ENCODE measurements at regions not wholly inside any gene's neighbourhood (a gene's known extent, or its start where the extent isn't known, plus 50 kb on each side); places are given as distances from the start of the nearest gene placed in this dataset.

DNA sequence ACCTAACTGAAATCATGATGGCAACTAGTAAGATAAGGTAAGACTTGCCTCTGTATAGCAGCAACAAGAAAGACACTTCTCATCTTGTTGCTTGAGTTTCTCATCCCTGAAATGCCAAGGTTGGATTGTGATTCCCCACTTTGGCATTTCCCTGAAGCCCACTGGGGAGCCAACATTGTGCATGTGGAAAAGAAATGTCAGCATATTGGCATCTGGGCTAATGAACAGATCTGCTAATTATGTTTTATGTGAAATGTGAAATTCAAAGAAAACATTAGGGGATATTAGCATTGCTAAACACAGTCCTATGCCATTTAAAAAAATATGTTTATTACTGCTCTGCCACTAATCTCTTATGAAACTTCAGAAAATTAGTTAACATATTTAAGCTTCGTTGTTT is 126.3 kb upstream of the PCSK2 start:
- no peak for DNase-seq (ENCODE audit: low read depth in 4 of 4, low spot score in 1 of 4)

DNA sequence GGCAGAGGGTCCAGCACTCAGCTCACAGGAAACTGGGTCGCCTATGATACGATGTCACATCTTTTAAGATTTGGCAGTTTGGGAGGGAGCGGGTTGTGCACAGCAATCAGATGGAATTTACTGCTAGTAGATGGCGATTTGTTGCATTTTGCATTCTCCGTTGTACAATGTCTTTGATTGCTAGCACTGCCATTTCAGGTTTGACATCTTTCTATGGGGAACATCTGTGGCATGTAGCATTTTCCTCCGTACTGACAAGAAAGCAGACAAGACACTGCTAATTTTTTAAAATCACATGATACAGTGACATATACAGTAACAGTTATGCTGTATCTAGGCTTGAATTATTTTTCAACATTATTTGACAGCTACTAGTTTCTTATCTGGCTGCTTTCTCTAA is 119.7 kb upstream of the PCSK2 start:
- DNase-seq (ENCODE audit: low read depth in 4 of 4, low spot score in 1 of 4): no peak

DNA sequence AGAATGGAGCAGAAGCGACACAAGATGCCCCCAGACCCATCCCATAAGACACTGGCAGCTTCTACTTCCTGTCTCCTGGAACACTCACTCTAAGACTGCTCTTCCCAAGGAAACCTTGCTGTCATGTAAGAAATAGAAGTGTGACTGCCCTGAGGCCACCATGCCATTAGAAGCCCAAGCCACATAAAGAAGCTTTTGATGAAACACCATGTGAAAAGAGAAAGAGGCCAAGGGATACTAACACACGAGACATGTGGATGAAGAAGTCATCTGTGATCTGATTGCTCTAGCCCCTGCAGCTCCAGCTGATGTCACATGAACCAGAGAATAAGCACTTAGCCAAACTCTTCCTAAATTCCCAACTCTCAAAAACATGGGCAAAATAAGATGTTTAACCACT is 117.9 kb upstream of the PCSK2 start:
- no peak for DNase-seq (ENCODE audit: low read depth in 4 of 4, low spot score in 1 of 4)

DNA sequence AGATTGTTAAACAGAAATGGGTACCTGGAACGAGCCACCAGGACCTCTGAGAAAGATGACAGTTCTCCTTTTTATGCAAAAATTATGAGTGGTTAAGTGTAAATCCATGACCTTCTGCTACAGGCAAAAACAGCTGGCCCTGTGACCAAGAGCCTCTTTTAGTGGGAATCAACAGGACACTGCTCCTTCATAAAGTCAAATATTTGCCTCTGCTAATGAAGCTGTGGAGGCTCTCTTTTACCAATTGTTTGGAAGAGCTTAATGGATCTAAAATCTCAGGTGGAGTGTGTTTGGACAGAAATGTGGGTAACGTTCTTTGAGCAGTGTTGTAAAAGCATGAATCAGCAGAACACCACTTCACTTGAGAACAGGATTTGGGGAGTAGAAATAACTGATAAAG is 117.5 kb upstream of the PCSK2 start:
- no peak for DNase-seq (ENCODE audit: low read depth in 4 of 4, low spot score in 1 of 4)

DNA sequence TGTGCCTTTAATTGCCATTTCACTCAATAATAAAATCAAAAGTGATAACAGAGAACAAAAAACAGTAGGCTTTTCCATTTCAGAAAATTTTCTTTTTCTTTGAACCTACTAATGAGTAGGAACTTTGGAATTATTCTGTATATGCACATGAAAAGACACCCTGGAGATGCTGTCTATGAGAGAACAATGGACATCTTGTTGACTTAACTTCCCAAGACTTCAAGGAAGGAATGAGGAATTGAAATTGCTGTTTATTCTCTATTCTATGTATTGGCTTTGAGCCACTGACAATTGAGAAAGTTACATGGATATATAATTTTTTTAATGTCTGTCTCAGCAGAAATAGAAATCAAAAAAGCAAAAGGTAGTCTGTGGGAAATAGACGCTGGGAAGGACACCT is 98.6 kb upstream of the PCSK2 start:
- no peak for DNase-seq (ENCODE audit: low read depth in 4 of 4, low spot score in 1 of 4)

DNA sequence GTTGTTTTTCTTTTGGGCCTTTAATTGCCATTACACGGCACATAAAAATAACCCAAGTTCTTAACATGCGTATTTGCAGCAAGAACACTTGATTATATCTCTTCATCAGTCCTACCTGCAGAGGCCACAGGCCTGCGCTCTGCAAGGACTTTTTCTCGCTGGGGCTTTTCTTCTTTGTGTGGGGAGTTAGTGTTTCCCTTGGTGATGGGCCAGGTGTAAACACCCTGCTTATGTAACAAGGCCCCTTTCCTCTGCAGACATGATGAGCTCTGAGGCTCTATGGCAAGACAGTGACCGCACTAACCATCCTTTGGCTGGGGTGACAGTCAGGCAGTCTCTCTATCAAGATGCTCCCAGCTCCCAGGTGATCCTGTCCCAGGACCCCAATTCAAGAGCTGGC is 97.8 kb upstream of the PCSK2 start:
- DNase-seq (ENCODE audit: low read depth in 4 of 4, low spot score in 1 of 4): no peak

DNA sequence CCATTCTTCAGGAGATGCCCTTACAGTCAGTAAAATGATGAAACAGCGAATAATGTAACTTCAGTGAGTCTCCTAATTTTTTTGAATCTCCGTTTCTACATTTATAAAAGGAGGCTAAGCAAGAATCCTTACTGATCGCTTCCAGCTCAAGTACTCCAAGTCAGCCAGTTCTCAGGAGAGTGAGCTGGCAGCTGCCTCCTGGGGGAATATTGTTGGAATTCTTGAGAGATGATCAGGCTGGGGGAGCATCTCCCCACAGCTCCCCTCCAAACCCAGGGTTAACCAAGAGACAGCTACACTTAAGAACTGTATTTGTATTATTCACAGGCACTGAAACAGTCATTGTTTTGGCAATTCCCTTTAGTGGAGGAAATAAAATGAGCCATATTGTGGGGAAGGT is 89.1 kb upstream of the PCSK2 start:
- no peak for DNase-seq (ENCODE audit: low read depth in 4 of 4, low spot score in 1 of 4)

DNA sequence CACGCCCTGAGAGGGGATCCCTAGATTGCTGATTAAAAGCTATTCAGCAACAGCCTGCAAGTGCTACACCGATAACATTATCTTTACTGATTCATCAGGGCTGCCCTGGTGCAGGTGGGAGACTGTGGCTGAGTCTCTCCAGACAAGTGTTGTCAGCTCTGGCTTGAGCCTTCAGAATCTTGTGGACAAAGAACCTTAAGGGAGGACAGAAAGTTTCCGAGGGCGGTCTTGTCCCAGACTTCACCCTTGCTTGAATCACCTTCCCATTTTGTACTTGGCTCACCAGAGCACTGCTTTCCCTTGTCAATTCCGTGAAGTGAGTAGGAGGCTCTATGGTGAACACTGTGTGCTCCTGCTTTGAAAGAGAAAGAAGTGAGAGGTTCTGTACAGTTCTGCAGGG is 88.6 kb upstream of the PCSK2 start:
- no peak for DNase-seq (ENCODE audit: low read depth in 4 of 4, low spot score in 1 of 4)

DNA sequence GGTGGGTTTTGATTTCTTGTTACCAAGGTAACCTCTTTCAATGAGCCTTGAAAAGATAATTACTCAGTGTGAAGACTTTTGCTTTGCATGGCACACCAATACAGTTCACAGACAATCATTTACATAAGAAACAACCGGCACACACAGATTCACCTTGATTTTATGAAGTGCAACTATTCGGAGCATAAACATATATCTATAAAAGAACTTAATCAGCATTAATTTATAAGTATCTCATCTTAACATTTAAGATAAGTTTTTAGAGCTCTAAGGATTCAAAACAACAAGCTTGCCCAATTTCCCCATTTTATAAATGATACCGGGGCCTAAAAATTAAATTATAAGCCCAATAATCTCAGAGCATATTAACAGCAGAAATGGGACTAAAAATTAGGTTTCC is 85.9 kb upstream of the PCSK2 start:
- DNase-seq (ENCODE audit: low read depth in 4 of 4, low spot score in 1 of 4): no peak

DNA sequence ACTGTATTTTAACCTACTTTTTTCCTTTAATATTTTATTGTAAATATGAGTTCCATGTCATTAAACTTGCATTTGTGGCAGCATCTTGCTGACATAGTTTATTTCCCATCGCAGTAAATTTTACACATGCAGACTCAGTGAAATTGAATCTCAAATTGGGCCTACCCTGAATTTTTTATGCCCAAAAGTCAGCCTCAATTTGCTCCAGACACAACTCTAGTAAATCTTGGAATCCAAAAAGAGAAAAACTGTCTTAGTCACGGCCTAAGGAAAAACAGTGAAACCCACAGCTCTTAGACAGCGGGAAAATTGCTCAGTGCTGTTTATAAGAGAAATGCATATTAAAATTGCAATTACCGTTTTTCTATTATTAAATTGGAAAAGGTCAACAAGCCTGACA is 85.3 kb upstream of the PCSK2 start:
- no peak for DNase-seq (ENCODE audit: low read depth in 4 of 4, low spot score in 1 of 4)

DNA sequence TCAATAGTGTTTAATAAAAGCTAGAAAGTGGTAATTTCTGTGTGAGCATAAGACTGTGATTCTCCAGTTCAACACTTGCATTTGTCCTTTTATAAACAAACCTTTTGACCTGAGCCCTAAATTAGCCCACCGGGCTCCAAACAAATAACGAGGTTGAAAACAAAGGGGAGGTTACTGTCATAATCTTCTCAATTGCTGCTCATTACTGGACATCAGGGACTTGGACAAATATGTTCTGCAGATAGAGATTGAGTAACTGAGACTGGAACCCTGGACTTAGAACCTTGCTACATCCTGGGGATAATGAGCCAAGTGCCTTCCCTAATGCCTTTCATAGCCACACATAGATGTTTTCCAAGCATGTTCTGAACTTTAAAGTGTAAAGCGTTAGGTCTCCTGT is 84.2 kb upstream of the PCSK2 start:
- no peak for DNase-seq (ENCODE audit: low read depth in 4 of 4, low spot score in 1 of 4)

DNA sequence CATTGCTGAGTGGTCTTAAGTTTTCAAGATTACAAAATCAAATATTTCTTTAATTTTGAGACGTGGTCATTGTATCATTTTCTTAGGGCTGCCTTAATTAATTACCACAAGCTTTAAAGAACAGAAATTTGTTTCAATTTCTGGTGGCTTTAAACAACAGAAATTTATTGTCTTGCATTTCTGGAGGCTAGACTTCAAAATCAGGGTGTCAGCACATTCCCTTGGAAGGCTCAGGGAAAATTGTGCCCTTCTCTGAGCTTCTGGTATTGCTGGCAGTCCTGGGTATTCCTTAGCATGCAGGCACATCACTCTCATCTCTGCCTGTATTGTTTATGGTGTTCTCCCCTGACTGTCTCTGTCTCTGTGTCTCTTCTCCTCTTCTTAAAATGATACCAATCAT is 76.0 kb upstream of the PCSK2 start:
- DNase-seq (ENCODE audit: low read depth in 4 of 4, low spot score in 1 of 4): no peak

DNA sequence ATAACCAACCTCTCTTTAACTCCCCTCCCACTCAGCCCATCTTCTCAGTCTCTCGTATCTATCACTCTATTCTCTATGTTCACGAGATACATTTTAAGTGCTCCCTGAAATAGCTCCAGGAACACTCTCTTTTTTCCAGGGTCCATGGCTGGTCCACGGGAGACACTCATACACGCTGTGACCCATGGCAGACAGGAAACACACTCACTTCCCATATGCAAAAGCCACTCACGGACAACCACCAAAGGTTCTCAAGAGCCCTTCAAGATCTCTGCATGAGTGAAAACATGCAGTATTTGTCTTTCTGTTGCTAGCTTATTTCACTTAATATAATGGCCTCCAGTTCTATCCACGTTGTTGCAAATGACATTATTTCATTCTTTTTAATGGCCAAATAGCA is 71.4 kb upstream of the PCSK2 start:
- no peak for DNase-seq (ENCODE audit: low read depth in 4 of 4, low spot score in 1 of 4)

DNA sequence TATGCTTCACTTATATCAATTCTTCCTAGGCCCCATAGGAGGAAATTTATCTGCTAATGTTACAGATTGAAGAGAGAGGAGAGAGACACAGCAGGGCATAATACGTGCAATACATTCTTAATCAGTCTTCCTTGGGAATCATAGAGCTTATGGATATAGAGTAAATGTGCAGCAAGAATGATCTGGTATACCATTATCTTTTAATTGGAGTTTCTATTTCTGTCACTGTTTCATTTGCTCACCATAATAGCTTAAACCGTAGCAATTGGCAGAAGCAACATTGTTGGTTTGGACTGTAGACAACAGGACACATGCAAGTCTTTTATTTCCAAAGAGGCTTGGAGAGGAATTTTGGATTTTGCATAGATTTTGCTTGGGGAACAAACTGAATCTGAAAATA is 68.1 kb upstream of the PCSK2 start:
- no peak for DNase-seq (ENCODE audit: low read depth in 4 of 4, low spot score in 1 of 4)

DNA sequence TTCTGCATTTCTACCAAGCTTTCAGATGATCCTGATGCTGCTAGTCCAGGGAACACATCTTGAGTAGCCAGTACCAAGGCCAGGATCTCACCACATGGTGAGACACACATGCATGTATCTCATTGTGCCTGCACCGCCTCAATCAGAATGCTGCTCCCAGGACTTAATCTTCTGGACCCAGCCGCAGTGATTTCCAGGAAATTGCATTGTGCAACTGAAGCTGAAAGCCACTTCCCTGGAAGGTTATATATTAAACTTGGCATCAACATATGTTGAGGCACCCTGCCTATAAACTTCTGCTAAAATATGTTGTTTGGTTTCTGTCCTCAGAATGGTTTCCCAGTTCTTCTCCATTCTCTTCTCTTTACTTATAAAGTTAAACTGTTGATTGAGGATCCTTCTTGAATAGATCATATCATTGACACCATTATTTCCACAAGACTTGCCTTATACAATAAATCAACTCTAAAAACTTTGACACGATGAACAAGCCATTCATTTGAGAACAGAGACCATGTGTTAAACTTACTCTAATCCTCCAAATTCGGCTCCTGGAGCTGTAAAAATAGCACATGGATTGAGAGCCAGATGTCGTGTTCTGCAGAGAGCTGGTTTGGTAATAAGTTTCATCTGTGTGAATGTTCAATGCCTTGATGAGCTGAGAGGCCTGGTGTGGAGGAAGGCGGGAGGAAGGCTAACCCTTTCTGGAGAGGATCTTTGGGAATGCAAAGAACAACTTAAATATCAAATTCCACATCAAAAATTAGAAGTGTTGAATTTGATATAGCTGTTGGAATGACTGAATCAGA is 65.0 kb upstream of the PCSK2 start:
- DNase-seq (ENCODE audit: low read depth in 4 of 4, low spot score in 1 of 4): no peak

DNA sequence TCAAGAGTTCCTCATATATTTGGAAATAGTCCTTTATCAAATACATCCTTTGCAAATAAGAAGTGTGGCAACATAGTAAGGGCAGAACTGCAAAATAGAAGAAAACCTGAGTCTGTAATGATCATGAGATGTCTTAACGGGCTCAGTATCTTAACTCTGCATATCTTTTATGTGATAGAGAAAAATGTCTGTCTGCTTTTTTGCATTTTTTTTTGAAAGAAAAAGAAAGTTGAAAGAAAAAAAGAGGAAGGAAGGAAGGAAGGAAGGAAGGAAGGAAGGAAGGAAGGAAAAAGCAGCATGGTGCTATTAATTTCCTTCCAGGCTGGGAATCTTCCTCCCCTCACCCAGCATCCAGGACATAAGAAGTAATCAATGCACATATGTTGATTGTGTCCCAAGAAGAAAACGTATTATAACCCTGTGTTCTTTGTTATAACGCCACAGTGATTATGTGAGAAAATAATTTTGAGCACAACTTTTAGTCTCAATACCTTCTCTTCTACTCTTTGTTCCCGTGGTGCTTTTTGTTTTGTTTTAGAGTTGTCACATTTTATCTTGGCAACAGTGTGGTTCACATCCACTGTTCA is 58.7 kb upstream of the PCSK2 start:
- no peak for DNase-seq (ENCODE audit: low read depth in 4 of 4, low spot score in 1 of 4)

DNA sequence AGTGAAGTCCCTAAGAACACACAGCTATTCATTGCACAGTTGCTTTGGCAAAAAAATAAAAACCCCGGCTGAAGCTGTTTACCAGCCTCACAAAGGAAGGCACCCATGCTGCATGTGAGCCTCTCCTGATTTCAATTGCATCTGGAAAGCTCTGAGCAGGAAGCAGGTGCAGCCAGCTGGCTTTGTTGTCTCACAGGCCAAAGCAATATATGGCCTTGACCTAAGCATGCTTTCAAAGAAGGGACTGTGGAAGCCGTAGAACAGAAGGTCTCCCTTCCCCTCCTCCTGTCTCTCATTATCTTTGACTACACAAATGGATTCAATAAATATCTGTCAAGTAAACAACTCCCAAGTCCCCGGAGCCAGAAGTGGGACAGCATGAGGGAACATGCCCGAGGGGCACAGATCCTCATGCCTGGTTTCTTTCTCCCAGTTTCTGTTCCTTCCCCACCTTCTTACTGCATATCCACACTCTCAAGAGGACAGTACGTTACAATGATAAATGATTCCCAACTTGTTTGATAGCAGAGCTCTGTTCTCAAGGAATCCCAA is 57.2 kb upstream of the PCSK2 start:
- no peak for DNase-seq (ENCODE audit: low read depth in 4 of 4, low spot score in 1 of 4)

DNA sequence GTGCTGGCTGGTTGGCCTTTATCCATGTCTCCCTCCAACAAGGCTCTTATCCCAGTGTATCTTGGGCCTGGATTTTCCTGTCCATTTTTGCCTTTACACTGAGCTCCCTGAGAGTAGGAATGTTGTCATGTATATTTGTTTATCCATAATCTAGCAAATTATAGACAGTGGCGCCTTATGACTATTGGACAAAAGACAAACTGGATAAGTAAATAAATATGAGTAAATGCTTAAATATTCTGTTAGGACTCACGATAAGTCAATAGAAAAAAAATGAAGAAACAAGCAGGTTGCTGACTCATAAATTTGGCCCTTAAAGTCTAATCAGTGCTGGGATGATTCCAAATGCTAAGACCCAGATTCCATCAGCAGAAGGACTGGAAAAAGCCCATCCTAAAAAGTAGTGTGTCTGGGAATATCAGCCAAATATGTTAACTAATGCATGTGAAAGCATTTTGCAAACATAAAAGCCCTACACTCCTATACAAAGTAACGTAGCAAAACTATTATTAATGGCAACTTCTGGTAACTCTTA is 55.0 kb upstream of the PCSK2 start:
- DNase-seq (ENCODE audit: low read depth in 4 of 4, low spot score in 1 of 4): no peak

DNA sequence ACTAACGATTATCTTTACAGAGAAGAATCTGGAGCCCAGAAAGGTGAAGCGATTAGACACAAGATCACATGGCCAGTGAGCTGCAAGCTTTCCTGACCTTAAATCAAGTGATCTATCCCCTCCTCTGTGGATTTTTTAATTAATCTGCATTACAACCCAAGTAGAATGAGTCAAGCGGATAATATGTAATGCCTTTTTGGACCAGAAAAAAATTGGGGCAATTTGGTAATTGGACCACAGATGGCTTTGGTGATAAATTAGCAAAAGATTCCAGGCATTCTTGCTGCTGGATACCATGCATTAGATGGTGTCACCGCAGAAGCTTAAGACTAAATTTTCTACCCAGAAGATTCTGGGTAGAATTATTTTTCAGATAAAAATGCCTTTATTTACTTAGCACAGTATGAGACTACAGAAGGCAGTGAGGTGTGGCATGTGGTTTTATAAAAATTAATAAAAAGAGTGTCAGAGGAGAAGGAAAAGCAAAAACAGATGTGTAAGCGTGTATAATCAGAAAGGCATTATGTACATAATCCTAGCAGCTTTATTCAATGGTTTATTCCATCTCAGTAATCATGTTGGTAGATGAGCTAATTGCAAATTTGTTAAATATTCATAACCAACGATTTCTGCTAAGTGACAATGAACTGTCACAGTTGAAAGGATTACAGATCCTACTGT is 53.9 kb upstream of the PCSK2 start:
- DNase-seq (ENCODE audit: low read depth in 4 of 4, low spot score in 1 of 4): no peak
